NCI-H2196 treated with DMSO at 0.1 percent for 48 hours (cell line): ENCODE measurements at regions not wholly inside any gene's neighbourhood (a gene's known extent, or its start where the extent isn't known, plus 50 kb on each side); places are given as distances from the start of the nearest gene placed in this dataset.

Source experiments
- DNase-seq: peaks from one replicate; lab custom pipeline; 2025; ENCODE audit not compliant: unreplicated experiment; lab: John Stamatoyannopoulos, UW

DNA sequence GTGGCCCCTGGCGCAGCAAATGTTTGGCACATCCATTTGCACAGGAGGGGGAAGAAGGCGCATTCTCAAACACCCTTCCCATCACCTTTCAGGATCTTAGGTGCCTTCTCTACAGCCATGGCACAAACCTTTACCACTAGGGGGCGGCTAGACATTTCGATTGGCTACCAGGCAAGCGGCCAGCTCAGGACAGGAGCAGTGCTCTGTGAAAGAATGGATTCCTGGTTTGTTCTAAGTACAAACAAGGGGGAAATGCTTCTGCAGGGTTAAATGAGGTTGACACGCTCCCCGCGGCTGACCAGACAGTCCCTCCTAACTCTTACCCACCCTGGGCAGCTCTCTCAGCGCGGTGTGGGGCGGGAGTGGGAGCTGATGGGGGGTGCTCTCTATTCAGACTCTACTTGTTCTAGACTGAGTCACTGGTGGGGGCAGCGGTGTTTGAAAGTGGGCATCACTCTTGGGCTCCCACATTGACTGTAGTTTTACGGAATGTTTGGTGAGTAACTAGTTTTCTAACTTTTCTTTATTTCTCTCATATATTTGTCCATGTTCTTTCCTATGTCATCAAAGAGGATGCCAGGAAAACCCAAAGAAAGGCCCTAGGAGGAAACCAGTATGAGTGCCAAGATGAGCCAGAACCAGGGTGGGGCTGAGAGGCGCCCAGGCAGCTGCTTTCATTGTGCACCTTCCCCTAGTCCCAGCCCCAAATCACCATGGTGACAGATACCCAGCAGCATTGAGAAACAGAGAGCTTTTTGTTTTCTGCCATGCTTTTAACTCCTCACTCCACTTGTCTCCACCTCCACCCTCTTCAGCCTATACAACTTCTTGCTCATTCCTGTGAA is 61.4 kb upstream of the GPR158 start:
- peak; percentile 47 for DNase-seq

DNA sequence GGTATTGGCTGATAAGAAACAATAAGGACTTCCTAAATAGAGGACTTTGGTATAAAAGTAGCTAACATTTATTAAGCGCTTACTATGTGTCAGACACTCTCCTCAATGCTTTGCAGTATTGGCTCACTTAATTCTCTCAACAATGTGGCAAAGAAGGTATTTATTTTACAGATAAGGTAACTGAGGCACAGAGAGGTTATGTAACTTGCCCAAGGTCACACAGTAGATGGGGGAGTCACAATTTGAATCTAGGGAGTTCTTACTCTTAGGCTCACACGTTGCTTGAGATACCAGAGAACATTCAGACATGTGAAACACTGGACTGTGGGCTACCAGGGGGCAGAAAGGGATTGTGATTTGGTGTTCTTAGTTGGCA is 60.8 kb upstream of the GPR158 start:
- DNase-seq: no peak

DNA sequence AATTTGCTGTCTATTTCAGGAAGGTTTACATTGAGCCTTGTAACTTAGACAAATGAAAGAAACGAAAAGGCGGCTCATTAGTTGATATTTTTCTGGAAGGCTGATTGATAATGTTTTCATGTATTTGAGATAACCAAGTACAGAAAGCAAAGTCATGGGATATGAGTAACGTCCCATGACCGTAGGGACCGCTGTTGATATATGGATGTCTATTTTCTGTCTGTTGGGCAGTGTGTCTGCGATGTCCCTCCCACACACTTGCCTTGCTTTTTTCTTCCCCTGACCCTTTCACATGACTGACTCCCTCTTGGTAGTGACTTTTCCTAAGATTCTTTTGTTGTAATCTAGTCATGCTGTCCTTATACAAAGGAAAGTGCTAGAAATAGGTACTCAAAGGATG is 57.0 kb upstream of the GPR158 start:
- no peak for DNase-seq

DNA sequence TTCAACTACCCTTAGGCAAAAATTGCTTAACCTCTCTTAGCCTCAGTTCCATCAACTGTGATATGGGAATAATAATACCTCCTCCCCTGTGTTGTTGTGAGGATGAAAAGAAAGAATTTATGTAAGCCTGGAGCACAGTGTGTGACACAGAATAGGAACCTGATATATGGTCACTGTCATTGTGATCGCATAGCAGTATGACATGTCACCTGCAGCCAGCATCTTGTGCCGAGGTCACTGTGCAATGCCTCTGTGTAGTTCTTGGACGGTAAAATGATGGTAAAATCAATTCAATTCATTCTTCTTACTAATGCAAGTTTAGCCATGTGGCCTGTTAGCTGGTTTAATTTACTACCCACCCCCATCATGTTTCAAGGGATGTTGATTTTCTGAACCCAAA is 54.6 kb upstream of the GPR158 start:
- DNase-seq: no peak
